Gastrocnemius medialis (tissue), 4 donors: ENCODE measurements at regions not wholly inside any gene's neighbourhood (a gene's known extent, or its start where the extent isn't known, plus 50 kb on each side); places are given as distances from the start of the nearest gene placed in this dataset.

Source experiments
- ATAC-seq, 2 donors: fragments of 150-250 bp; one replicate each; pipeline ENCODE4 v1.9.1; 2016
- DNase-seq, 2 donors: peaks; one replicate each; pipeline ENCODE4 v3.0.0-alpha.2; 2019
- H3K27ac ChIP-seq, 4 donors: fragments of 200-600 bp; sonication (generic); 1 replicate in 1 of 4; 2 replicates in 3 of 4; pipeline ENCODE4 v1.5.1; 2016 to 2018; ENCODE audit warnings: mild to moderate bottlenecking in 2 of 4, moderate library complexity in 1 of 4
- H3K27me3 ChIP-seq, 3 donors: fragments of 200-600 bp; sonication (generic) in 2 of 3; 1 replicate in 1 of 3; 2 replicates in 2 of 3; pipeline versions ENCODE4 v1.5.1 to v1.6.0; 2016 to 2019; ENCODE audit warnings: mild to moderate bottlenecking in 1 of 3, moderate library complexity in 1 of 3
- H3K36me3 ChIP-seq, 2 donors: fragments of 200-600 bp; sonication (generic) in 1 of 2; one replicate each; pipeline ENCODE4 v1.5.1; 2017 to 2018
- H3K4me1 ChIP-seq, 2 donors: fragments of 200-600 bp; sonication (generic) in 1 of 2; one replicate each; pipeline ENCODE4 v1.5.1; 2016 to 2017; ENCODE audit warnings: mild to moderate bottlenecking in 2 of 2
- H3K4me3 ChIP-seq, 4 donors: fragments of 200-600 bp; sonication (generic) in 3 of 4; 1 replicate in 1 of 4; 2 replicates in 3 of 4; pipeline ENCODE4 v1.5.1; 2016 to 2019; ENCODE audit warnings: mild to moderate bottlenecking in 2 of 4
- H3K9me3 ChIP-seq, 3 donors: fragments of 200-600 bp; sonication (generic) in 2 of 3; 1 replicate in 1 of 3; 2 replicates in 2 of 3; pipeline ENCODE4 v1.5.1; 2016 to 2019
- POLR2A ChIP-seq, 2 donors: fragments of 450-650 bp; IDR thresholded peaks; one replicate each; pipeline ENCODE4 v1.6.1; 2017; ENCODE audit warnings: antibody characterized with exemption in 2 of 2, mild to moderate bottlenecking in 2 of 2, moderate library complexity in 2 of 2
- in situ Hi-C, 4 donors: fragments of 200-750 bp; cut with MboI; loops; one replicate each; pipeline versions ENCODE4 v1.15.0 to v1.8.0; 2017; ENCODE audit warnings: low sequenced_read_pairs in 4 of 4
- intact Hi-C: fragments of 100-400 bp; cut with DNase I; formaldehyde crosslinking; loops from one replicate; pipeline ENCODE4 v1.15.1; 2023; ENCODE audit warnings: low total_unique reads
- TF ChIP-seq, protein P1 (sequence below), 5 experiments: fragments of 450-650 bp in 3 of 5; fragments of 200-600 bp in 2 of 5; sonication (generic) in 2 of 5; IDR thresholded peaks in 4 of 5; conservative IDR thresholded peaks in 1 of 5; 1 replicate in 4 of 5; 2 replicates in 1 of 5; pipeline ENCODE4 v1.5.1; 2016 to 2019; ENCODE audit warnings: antibody characterized with exemption in 5 of 5, mild to moderate bottlenecking in 3 of 5, moderate library complexity in 3 of 5

- in situ Hi-C loops, result loop anchor here in 1 of 4 donors (25.0 kb wide), 1 partner anchor 199 kb away; no protein-coding TSS in a partner anchor
- intact Hi-C loops, result no loop called here
- ATAC-seq, result no peak
Observed at GRCh38 chr3:73835945-73836344, 211.2 kb upstream of the PDZRN3 start.

DNA sequence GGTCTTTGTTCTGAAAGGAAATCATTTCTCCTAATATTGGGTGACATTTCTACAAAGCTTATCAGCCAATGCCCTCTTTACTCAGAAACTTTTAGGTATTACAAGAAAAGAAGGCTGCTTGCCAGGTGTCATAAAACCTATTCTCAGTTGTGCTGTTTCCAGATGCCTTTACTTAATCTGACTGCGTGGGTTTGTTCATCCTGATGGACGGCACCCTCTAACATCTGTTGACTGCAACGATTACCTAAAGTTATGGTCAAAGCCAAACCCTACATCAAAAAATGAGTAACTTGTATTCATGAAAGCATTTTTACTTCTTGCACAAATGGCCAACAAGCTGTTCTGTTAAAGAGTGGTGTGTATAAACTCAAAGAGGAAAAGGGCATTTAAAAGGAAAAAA, 207.7 kb upstream of the PDZRN3 start:
- Histone ChIP-seq H3K4me1 (peaks cover 11 to 15% of the 10 kb centered on the region in 2 donors), H3K27ac (no peak overlapping the region), H3K4me3 (no peak overlapping the region), H3K9me3 (peaks cover 0 to 4% (median 0%) of the 10 kb centered on the region in 3 donors), H3K27me3 (no peaks in the 10 kb centered on the region), H3K36me3 (no peaks in the 10 kb centered on the region)
- intact Hi-C loops, result no loop called here
- DNase-seq (no peak), ATAC-seq (no peak)
- no peak for TF ChIP-seq POLR2A (IDR thresholded peaks at IDR 0.05)
- TF ChIP-seq, protein P1, sequence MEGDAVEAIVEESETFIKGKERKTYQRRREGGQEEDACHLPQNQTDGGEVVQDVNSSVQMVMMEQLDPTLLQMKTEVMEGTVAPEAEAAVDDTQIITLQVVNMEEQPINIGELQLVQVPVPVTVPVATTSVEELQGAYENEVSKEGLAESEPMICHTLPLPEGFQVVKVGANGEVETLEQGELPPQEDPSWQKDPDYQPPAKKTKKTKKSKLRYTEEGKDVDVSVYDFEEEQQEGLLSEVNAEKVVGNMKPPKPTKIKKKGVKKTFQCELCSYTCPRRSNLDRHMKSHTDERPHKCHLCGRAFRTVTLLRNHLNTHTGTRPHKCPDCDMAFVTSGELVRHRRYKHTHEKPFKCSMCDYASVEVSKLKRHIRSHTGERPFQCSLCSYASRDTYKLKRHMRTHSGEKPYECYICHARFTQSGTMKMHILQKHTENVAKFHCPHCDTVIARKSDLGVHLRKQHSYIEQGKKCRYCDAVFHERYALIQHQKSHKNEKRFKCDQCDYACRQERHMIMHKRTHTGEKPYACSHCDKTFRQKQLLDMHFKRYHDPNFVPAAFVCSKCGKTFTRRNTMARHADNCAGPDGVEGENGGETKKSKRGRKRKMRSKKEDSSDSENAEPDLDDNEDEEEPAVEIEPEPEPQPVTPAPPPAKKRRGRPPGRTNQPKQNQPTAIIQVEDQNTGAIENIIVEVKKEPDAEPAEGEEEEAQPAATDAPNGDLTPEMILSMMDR (IDR thresholded peaks at IDR 0.05 in 4 of 5, conservative IDR thresholded peaks at IDR 0.05 in 1 of 5), result no peak
- in situ Hi-C loops, result loop anchor here in 1 of 4 donors (25.0 kb wide), 1 partner anchor 195 kb away; no protein-coding TSS in a partner anchor

More at GRCh38 chr3:73835945-73836344, 211.2 kb upstream of the PDZRN3 start:
- H3K27ac ChIP-seq, result no peak overlapping the region
- no peaks in the 10 kb centered on the region for H3K27me3 ChIP-seq
- H3K4me3 ChIP-seq, result no peak overlapping the region
- peaks cover 0 to 4% (median 0%) of the 10 kb centered on the region in 3 donors for H3K9me3 ChIP-seq
- no peaks in the 10 kb centered on the region for H3K4me1 ChIP-seq
- no peaks in the 10 kb centered on the region for H3K36me3 ChIP-seq
- TF ChIP-seq POLR2A (IDR thresholded peaks at IDR 0.05), result no peak
- TF ChIP-seq, protein P1 (IDR thresholded peaks at IDR 0.05 in 4 of 5, conservative IDR thresholded peaks at IDR 0.05 in 1 of 5), result no peak
- no peak for DNase-seq

GRCh38 chr3:73828348-73828747, 203.6 kb upstream of the PDZRN3 start:
- no peak for DNase-seq
- Histone ChIP-seq H3K4me1 (peaks cover 11 to 21% of the 10 kb centered on the region in 2 donors), H3K27ac (peak overlapping the region; percentile 24 to 76 (median 56)), H3K4me3 (no peak overlapping the region), H3K27me3 (no peaks in the 10 kb centered on the region), H3K36me3 (no peaks in the 10 kb centered on the region), H3K9me3 (no peaks in the 10 kb centered on the region)
- TF ChIP-seq, protein P1 (IDR thresholded peaks at IDR 0.05 in 4 of 5, conservative IDR thresholded peaks at IDR 0.05 in 1 of 5), result no peak
- TF ChIP-seq POLR2A (IDR thresholded peaks at IDR 0.05), result no peak
- in situ Hi-C loops, result loop anchor here in 1 of 4 donors (25.0 kb wide), 1 partner anchor 191 kb away; no protein-coding TSS in a partner anchor
- ATAC-seq, result no peak
- intact Hi-C loops, result no loop called here

DNA sequence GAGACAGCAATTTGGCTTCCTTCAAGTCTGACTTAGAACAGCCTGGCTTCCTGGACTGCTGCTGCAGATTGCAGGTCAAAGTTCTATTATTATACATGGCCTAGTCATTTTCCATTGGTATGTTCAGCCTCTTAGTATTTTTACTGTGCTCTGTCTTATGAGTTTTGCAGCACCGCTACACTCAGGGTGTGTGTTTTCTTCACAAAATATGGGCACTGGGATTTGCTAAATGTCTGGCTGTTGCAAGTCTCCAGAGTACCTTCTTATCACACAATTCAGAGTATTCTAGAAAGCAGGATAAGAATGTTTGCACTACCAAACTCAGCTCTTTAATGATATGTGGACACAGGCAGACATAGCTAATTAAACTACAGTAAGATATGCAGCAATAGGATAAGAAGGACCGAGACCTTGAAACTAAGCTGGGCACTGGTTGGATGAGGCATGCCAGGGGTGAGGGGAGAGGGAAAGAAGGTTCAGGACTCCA, 203.0 kb upstream of the PDZRN3 start:
- Histone ChIP-seq H3K27me3 (no peaks in the 10 kb centered on the region), H3K27ac (peak overlapping the region; percentile 24 to 76 (median 56)), H3K4me3 (no peak overlapping the region), H3K9me3 (no peaks in the 10 kb centered on the region), H3K36me3 (no peaks in the 10 kb centered on the region), H3K4me1 (peaks cover 11 to 21% of the 10 kb centered on the region in 2 donors)
- in situ Hi-C loops, result loop anchor here in 1 of 4 donors (25.0 kb wide), 1 partner anchor 190 kb away; no protein-coding TSS in a partner anchor
- ATAC-seq (peak; percentile 91 to 94), DNase-seq (no peak)
- intact Hi-C loops, result no loop called here
- no peak for TF ChIP-seq POLR2A (IDR thresholded peaks at IDR 0.05)
- TF ChIP-seq, protein P1 (IDR thresholded peaks at IDR 0.05 in 4 of 5, conservative IDR thresholded peaks at IDR 0.05 in 1 of 5), result no peak
